HG03025 (cell line): ENCODE measurements at regions not wholly inside any gene's neighbourhood (a gene's known extent, or its start where the extent isn't known, plus 50 kb on each side); places are given as distances from the start of the nearest gene placed in this dataset.

Experiments used
- ATAC-seq: cut with Tn5 transposase; IDR thresholded peaks from one replicate; pipeline ENCODE4 v1.9.1; 2021; ENCODE audit warnings: mild to moderate bottlenecking, moderate library complexity; ENCODE audit not compliant: unreplicated experiment, low FRiP score

DNA sequence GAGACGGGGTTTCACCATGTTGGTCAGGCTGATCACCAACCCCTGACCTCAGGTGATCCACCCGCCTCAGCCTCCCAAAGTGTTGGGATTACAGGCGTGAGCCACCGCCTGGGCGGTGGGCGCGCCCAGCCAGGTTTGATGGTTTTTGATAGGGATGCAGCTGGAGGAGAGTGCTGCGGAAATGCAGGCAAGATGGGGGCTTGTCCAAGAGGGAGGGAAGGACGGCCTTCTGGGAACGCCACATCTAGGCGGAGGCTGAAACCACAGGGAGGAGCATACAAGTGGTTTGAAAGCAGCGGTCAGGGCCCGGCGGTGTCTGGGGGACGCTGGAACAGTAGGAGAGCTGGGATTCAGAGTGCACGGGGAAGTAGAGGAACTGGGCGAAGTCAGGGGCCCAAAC, 134.6 kb downstream of the VRK1 start:
- no peak for ATAC-seq

DNA sequence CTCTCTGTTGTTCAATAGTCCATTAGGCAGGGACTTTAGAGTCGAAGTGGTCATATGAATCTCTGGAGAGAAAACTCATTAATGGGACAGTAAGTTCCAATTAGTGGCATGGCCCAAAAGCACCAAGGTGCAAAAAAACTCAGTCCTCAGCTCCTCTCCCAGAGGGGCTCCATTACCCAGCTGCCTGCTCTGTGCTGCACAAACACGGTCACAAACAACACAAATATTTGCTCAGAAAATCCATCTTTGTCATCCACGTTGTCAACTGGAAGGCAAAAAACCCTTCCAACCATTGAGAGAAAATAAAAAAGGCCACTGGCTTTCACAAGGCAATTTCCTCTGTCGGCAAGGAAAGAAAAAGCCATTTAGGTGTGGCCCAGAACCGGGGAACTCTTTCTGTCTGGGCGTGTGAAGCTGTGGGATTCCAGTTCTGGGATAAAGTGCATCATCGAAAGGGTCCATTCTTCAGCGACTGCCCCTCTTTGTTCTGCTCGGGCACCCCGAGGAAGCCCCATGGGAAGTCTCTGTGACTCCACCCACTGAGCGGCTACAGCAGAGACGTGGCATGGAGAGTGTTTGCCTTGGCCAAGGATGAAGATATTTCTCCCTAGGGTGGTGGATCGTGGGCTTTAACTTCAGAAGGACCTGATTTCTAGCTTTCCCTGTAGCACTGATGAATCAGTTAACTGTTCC, 137.6 kb downstream of the VRK1 start:
- no peak for ATAC-seq

DNA sequence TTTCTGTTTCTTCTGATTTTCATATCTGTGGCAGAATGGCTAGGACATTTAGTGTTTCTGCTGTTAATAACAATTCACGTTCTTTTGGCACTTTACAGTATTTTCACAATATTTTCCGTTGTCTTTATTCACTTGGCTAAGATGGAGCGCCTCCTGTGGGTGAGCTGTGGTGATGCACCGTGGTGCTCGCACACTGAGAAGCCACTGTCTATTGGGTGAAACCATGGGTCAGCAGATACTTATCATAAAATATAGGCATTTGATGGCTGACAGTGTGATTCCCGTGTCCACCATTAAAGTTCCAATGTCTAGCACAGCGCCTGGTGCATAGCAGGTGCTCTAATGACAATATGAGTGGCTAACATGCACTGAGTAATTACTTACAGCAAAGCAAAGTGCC, 141.8 kb downstream of the VRK1 start:
- ATAC-seq, result no peak

DNA sequence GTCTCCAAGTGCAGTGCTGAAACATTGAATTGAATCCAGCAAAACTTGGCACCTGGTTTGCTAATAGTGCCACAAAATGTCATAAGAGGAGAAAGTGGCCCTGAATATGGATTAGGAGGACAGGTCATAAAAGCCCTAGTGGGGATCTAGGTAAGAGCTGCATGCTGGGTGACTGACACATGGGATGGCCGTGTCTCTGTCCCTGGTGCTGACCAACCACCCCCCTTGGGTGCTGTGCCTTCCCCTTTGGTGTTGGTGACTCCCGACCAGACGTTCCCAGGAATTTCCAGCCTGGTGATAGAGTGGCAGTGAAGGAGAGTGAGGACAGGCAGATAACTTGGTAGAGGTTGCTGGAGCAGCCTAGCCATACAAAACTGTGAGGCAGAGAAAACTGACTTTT, 142.8 kb downstream of the VRK1 start:
- no peak for ATAC-seq

DNA sequence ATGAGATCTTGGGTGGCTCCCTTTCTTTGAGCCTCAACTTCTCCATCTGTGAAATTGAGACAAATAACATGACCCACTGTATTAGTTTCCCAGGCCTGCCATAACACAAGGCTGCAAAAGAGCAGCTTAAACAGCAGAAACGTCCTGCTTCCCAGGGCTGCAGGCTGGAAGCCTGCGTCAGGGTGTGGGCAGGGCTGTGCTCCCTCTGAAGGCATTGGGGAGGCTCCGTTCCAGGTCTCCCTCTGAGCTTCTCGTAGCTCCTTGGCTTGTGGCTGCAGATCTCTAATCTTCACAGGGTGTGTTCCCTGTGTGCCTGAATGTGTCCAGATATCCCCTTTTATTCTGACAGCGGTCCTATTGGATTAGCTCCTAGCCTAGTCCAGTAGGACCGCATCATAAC, 147.1 kb downstream of the VRK1 start:
- ATAC-seq, result no peak

DNA sequence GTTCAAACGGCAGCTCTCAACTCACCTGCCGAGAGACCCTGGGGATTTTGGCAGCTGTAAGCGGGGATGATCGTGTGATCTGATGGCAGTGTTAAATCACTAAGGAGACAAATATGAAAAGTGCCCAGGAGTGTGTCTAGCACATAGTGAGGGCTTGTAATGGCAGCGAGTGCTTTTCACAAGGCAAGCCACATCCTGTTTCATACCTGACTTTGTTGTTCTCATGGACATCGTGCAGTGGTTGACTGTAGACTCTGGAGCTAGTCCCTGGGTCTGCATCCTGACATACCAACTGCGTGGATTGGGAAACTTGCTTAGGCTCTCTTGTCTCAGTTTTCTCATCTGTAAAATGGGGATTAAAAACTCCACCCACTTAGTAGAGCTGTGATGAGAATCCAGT, 148.5 kb downstream of the VRK1 start:
- no peak for ATAC-seq

DNA sequence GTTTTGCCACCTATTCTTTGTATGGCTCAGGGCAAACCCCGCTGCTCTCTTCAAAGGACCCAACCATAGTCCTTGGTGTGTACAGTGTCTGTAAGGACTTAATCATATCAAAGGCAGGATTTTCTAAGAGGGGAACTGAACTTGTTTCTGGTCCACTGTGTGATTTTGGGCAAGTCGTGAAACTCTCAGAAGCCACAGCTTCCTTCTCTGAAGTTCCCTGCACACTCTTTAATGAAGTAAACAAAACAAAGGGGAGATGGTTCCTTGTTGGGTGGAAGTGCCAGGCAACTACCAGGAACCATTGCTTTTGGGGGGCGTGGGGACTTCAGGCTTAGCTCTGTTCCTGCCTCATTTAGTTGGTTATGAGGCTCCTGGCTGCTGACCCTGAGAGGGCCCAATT, 152.4 kb downstream of the VRK1 start:
- no peak for ATAC-seq

DNA sequence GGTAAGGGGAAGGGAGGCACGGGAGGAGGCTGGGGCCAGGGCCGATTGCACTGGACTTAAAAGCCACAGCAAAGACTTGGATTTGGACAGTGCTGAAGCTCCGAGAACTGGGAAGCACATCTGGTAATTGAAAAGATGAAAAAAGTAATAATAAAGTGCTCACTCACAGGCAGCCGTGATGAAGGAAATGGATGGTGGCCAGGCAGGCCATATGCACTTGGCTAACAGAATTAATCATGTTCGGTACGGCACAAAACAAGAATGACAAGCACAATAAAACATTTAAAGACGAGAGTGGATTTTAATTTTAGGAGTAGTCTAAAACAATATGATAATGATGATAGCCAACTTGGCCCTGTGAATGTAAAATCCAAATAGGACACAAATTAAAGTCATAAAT, 154.3 kb downstream of the VRK1 start:
- no peak for ATAC-seq

DNA sequence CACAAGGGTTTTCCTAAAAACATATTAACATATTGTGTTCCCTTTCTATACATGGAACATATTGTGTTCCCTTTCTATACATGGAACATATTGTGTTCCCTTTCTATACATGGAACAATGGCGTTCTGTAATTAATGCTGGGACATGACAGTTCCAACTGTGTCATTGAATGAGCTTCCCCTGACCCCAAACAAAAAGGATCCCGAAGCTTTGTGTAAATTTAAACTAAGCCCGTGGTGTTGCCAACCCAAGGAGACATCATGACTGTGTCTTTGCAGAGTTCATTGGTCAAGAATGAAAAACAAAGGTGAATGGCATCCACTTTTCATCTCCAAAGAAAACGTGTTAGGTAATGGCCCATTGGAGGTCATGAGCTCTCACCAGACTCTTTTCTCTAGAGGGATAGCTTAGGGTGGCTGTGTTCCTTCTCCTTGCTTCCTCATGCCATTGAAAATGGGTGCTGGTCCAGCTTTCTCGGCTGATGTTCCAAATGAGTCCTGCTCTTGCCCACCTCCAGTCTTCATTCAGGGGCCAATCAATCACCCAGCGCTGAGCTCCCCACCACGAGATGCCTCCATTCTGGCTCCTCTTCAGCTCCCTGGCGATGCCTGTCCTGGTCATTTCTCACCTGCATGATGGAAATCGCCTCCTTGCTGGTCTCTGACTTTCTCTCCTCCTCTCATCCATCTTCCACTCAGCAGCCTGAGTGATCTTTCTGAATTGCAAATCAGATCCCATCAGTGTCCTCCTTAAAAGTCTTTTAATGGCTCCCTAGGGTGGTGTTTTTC, 156.1 kb downstream of the VRK1 start:
- no peak for ATAC-seq

DNA sequence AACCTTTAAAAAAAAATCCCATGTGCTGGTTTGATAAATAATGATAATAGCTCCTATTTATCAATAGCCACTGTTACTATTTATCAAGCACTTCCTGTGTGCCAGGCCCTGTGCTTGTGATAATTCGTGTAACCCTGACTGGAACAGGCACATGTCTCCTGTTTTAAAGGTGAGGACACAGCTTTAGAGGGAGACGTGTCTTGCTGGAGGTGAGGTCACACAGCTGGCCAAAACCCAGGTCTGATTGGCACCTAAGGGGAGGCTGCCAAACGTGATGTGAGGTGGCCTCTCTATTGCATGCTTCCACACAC, 156.6 kb downstream of the VRK1 start:
- no peak for ATAC-seq

DNA sequence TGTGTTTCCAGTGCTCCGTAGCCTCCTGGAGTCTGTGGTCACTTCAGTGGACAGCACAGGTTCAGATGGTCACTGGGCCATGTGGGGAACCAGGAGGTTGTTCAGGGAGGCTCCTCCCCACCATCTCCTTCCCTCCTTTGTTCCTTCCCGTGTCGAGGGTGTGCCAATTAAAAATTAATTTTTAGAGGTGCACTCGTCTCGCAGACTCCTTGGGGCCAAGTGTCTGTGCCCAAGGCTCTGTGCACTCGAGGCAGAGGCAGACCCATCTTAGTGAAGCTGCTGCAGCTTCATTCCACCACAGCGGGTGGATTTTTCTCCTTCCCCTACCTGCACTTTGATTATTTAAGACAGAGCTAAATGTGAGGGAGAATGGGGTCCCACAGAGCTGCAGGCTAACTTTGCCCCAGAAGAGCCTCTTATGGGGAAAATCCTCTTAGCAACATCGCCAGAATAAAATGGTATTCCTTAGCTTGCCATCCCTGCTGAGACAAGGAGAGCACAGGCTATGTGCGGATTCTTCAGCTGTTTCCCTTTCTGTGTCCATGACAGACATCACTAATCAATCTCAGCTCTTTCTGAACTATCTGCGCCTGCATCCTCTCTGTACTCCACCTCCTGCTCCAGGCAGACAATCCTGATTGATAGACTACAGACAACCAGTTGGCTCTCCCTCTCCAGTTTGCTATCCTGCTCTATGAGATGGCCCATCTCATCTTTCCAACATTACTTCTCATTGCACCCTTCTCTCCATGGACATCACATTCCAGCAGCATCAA, 159.5 kb downstream of the VRK1 start:
- no peak for ATAC-seq

DNA sequence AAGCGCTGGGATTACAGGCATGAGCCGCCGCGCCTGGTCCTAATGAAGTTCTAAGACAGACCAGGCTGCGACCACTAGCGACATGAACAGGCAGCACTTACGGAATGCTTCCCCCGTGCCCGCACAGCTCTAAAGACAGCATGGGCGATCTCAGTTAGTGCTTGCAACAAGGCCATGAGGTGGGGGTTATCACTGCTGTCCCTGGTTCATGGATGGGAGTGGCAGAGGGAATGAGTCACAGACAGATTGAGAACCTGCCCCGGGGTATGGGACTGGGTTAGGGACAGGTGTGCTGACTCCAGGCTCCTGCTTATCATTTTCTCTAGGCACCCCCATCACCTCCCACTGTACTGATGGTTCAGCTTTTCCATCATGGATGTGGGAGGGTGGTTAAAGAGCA, 160.9 kb downstream of the VRK1 start:
- no peak for ATAC-seq

DNA sequence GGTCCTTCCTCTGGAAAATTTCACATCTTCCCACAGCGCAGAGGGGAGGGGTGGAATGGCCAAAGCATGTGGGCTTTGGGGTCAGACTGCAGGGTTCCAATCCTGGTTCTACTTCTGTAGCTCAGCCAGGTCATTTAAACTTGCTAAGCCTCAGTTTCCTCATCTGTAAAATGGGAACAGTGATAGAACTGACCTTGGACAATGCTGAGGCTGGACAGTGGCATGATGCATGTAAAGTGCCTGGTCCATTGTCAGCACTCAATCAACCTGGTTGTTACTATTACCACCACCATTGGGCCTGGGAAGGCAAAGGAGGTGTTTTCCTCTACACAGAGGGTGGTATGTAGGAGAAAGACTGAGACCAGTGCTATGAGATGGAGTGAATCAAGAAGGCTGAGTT, 162.8 kb downstream of the VRK1 start:
- ATAC-seq, result no peak

DNA sequence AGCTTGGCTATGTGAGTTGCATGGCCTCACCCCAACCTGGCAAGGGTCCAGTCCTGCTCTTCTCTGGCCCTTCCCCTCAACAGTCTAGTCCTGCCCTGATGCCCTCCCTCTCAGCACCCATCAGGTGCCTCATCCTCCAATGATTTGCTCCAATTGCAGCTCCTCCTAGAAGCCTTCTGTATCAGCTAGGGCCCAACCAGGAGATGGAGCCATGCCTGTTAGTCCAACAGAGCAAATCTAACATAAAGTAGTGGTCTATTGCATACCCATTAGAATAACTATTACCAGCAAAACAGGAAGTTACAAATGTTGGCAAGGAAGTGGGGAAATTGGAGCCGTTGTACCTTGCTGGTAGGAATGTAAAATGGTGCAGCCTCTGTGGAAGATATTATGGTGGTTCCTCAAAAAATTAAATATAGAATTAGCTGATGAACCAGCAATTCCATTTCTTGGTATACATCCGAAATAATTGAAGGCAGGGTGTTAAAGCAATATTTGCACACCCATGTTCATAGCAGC, 163.5 kb downstream of the VRK1 start:
- ATAC-seq, result no peak

DNA sequence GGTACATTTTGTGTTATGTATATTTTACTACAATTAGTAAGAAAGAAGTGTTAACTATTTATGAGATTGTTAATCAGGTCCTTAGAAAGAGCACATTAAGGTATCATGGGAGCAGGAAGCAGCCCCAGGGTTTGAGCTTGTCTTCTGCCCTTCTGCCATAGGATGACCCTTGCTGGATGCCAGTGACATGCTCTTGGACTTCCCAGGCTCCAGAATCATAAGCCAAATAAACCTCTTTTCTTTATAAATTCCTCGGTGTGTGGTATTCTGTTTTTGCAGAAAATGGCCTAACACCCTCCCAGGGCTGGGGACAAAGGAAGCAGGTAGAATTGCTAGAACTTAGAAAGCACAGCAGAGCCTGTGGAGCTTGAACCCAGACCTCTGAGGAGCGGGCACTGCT, 164.7 kb downstream of the VRK1 start:
- no peak for ATAC-seq

DNA sequence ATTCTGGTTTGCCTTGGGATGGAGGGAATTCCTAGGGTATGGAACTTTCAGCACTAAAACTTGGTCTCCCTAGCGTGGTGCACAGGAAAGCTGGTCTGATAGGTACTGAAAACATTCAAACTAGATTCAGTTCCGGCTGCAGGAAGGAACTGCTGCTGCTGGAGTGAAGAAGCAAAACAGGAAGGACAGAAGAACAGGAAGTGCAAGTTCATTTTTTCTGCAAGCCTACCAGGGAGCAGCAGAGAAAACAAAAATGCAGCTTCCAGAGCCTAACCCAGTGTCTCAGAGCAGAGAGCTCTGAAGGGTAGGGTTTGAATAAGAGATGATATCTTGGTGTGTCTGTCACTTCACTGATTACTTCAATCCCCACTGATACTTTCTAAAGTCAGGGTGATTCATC, 165.2 kb downstream of the VRK1 start:
- peak; percentile 68 for ATAC-seq

DNA sequence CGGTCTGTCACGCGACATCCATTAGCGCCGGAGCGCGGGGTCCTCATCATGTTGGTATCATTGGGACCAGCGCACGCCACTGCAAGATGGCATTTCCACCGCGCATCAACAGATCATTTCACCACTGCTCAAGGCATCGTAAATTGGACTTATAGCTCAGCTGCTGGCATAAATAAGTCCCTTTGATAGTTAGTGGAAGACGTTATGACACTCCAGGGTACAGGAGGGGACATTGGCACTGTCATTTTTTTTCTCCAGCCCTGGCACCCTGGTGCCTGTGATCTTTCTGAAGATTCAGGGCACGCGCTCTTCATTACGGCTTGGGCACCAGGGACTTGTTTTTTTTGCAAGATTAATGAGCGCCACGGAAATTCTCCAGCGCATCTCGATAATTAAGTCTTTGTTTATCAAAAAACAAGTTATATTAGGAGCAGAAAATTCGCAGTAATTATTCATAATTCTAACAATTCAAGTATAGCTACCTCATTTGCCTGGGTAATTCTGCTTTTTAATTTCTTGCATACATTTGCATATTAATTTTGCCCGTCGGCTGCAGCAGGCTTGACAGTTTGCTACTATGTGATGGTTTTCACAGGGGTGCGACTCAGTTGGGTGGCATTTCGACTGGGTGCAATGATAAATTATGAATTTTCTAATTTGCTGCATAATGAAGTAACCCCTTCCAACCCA, 167.7 kb downstream of the VRK1 start:
- no peak for ATAC-seq

DNA sequence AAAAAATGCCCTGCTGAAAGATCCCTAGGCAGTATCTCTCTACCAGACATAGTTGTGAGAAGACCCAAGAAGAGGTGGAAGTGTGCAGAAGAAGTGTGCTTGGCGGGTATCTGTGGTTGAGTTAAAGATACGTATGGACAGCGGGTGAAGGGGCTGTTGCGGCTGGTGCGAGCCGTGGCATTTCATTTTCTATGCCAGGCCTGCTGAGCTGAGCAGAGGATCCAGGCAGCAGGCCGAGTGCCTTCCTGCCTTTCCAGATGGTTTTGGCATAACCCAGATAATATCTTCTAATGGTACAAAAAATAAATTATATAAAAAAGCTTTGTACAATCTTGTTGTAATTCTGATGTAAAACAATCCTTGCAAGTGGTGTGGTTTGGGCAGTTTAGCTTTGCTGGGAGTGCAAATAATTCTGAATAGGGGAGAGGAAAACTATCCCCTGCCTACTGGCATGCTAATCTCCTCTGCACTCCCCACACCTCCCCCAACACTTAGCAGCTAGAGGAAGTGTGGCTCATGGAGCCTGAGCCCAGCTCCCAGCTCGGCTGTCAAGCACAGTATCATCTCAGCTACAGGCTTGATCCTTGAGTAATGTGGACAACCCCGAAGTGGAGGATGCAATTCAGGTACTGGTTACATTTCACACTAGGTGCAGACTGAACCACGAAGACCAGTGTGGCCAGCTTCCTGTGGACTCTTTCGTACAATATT, 168.9 kb downstream of the VRK1 start:
- ATAC-seq, result no peak

DNA sequence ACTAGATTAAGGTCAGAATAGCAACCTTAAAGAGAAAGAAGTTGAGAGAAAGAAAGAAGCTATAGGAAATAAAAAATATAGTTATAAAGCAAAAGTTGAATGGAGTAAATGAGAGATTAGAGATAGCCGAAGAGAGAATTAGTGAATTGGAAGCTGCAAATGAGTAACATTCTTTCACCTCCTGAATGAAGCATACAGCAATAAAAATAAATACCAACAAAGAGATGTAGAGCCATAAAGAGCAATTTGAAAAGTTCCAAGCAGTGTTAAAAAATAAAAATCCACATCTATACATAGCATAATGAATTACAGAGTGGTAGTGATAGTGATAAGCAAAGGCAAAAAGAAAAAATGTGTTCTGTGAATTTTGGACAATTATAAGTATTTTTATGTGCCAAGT, 177.9 kb downstream of the VRK1 start:
- ATAC-seq, result no peak

DNA sequence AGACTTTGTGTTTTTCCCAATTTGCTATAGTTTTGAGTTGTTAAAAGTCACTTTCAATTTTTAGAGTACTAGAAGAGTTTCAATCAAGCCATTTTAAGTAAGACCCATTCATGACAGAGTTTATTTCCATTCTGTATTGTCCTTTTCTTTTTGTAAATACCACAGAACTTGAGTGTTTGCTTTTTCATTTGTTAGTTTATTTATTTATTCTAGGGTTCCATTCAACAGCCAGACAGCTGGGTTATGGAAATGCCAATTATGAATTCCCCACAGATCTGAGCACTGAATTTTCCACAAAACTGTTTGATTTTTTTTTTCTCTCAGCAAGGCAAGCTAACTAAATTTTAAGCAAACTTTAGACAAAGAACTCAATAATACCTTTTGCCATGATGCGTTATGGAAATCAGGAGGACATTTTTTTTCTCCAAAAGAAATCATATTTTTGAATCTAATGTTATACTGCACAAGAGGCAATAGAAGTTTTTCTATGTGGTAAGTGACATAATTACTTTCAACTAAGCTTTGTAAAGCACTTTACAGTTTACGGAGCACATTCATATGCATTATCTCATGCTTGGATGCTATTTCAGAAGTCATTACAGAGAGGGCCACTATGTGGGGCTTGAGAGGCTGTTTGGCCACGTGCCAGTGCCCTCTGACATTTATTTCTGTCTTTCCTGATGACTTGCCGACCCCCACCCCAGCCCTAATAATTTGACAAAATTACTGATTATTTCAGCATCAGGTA, 181.5 kb downstream of the VRK1 start:
- ATAC-seq, result no peak
